ENCODE measurements at regions not wholly inside any gene's neighbourhood (a gene's known extent, or its start where the extent isn't known, plus 50 kb on each side); places are given as distances from the start of the nearest gene placed in this dataset.

DNA sequence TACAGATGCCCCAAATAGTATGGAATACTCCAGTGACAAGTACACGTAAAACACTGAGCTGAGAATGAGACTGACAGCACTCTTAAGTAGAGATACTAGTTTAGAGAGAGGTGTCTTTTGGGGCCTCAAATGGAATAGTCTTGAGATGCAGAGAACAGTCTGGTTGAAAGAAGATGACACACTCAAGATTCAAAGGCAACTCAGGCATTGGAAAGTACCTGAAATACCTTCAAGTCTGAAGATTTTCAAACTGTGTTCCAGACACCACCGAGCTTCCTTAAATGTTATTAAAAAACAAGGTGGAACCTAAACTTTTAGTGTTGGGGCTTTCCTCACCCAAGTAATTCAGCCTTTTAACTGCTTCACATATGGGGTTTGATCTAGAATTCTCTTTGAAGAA is 437.7 kb downstream of the OMA1 start:
- no peak overlapping the region for H3K4me2 ChIP-seq (ENCODE audit: low read length)
- no peaks in the 10 kb centered on the region for H3K9me3 ChIP-seq (ENCODE audit: control insufficient read depth, low read length)
- no peak overlapping the region for H2AFZ ChIP-seq
- no peak overlapping the region for H3K4me3 ChIP-seq (ENCODE audit: low read depth, low read length)
- TF ChIP-seq, protein P1, sequence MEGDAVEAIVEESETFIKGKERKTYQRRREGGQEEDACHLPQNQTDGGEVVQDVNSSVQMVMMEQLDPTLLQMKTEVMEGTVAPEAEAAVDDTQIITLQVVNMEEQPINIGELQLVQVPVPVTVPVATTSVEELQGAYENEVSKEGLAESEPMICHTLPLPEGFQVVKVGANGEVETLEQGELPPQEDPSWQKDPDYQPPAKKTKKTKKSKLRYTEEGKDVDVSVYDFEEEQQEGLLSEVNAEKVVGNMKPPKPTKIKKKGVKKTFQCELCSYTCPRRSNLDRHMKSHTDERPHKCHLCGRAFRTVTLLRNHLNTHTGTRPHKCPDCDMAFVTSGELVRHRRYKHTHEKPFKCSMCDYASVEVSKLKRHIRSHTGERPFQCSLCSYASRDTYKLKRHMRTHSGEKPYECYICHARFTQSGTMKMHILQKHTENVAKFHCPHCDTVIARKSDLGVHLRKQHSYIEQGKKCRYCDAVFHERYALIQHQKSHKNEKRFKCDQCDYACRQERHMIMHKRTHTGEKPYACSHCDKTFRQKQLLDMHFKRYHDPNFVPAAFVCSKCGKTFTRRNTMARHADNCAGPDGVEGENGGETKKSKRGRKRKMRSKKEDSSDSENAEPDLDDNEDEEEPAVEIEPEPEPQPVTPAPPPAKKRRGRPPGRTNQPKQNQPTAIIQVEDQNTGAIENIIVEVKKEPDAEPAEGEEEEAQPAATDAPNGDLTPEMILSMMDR (IDR thresholded peaks at IDR 0.05), result no peak
- no peaks in the 10 kb centered on the region for H3K36me3 ChIP-seq (ENCODE audit: control insufficient read depth, insufficient read depth, low read length)
- no peak overlapping the region for H3K27ac ChIP-seq
- no peaks in the 10 kb centered on the region for H3K4me1 ChIP-seq
- H3K79me2 ChIP-seq, result no peaks in the 10 kb centered on the region
- no peak overlapping the region for H3K9ac ChIP-seq
- no peaks in the 10 kb centered on the region for H3K27me3 ChIP-seq (ENCODE audit: control insufficient read depth, insufficient read depth, low read length)

DNA sequence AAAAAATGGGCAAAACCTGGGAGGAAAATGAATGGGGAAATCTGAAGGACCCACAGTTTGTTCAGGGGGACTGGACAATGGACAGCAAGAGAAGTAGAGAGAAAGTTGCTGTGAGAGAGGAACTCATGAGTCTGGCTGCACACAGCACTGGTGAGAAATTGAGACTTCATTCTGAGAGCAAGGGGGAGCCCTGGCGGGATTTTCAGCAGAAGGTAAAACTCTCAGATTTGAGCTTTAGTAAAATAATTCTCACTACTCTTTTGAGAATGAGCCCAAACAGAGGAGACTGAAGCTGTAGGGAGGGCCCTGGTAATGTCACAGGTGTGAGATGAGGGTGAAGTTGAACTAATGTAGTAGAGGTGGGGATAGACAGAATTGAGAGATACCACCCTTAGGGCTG is 438.6 kb downstream of the OMA1 start:
- H3K4me2 ChIP-seq (ENCODE audit: low read length), result no peak overlapping the region
- H2AFZ ChIP-seq, result no peak overlapping the region
- H3K79me2 ChIP-seq, result no peaks in the 10 kb centered on the region
- no peaks in the 10 kb centered on the region for H3K27me3 ChIP-seq (ENCODE audit: control insufficient read depth, insufficient read depth, low read length)
- no peaks in the 10 kb centered on the region for H3K4me1 ChIP-seq
- no peak overlapping the region for H3K27ac ChIP-seq
- no peak overlapping the region for H3K9ac ChIP-seq
- no peak overlapping the region for H3K4me3 ChIP-seq (ENCODE audit: low read depth, low read length)
- TF ChIP-seq, protein P1 (IDR thresholded peaks at IDR 0.05), result no peak
- H3K36me3 ChIP-seq (ENCODE audit: control insufficient read depth, insufficient read depth, low read length), result no peaks in the 10 kb centered on the region
- no peaks in the 10 kb centered on the region for H3K9me3 ChIP-seq (ENCODE audit: control insufficient read depth, low read length)

DNA sequence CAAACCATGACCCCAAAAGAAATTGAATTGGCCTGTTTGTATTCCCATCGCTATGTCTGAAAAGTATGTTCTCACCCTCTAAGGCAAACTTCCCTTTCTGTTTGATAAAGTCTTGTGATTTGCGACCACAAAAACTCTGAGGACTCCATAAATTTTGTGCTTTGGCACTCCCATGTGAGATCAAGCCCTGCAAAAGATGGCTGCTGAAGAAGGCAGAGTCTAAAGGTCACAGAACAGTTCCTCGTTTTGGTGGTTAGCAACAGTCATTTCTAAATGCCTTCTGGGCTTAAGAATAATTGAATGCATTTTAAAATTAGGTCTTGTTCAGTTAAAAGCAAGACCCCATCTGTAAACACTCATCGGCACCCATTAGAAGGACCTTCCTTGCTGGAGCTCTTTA is 441.6 kb downstream of the OMA1 start:
- Histone ChIP-seq H3K4me2 (ENCODE audit: low read length) (no peak overlapping the region), H2AFZ (no peak overlapping the region), H3K9ac (no peak overlapping the region), H3K9me3 (ENCODE audit: control insufficient read depth, low read length) (no peaks in the 10 kb centered on the region), H3K79me2 (no peaks in the 10 kb centered on the region), H3K4me3 (ENCODE audit: low read depth, low read length) (no peak overlapping the region), H3K27me3 (ENCODE audit: control insufficient read depth, insufficient read depth, low read length) (no peaks in the 10 kb centered on the region), H3K27ac (no peak overlapping the region), H3K36me3 (ENCODE audit: control insufficient read depth, insufficient read depth, low read length) (no peaks in the 10 kb centered on the region), H3K4me1 (no peaks in the 10 kb centered on the region)
- TF ChIP-seq, protein P1 (IDR thresholded peaks at IDR 0.05), result no peak

DNA sequence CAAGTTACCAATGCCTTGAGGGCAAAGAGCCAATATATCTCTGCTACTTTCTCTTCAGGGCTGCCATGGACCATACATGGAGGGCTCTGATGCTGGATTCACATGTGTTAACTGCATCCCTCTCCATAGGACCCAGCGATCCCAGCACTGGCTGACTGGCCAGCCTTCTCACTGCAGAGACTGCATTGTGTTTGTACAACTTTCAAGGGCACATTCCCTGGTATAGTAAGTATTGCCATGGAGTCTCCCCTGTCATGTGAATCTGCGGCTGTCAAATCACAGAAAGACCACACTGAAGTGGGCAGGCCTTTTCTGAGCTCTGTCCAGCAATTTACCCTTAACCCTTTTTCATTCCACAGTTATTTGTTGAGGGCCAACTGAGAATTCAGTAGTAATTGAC is 449.8 kb downstream of the OMA1 start:
- Histone ChIP-seq H3K4me1 (no peaks in the 10 kb centered on the region), H3K4me2 (ENCODE audit: low read length) (no peak overlapping the region)

GRCh38 chr1:58095183-58095582 is 451.3 kb downstream of the OMA1 start:
- Histone ChIP-seq H3K4me1 (no peaks in the 10 kb centered on the region), H3K27me3 (ENCODE audit: control insufficient read depth, insufficient read depth, low read length) (no peaks in the 10 kb centered on the region), H3K9me3 (ENCODE audit: control insufficient read depth, low read length) (no peaks in the 10 kb centered on the region), H3K4me3 (ENCODE audit: low read depth, low read length) (no peak overlapping the region), H3K27ac (no peak overlapping the region), H3K4me2 (ENCODE audit: low read length) (no peak overlapping the region), H3K79me2 (no peaks in the 10 kb centered on the region), H3K9ac (no peak overlapping the region), H2AFZ (no peak overlapping the region), H3K36me3 (ENCODE audit: control insufficient read depth, insufficient read depth, low read length) (no peaks in the 10 kb centered on the region)
- TF ChIP-seq, protein P1 (IDR thresholded peaks at IDR 0.05), result no peak

More for the DNA sequence above, 449.8 kb downstream of the OMA1 start:
- H3K27ac ChIP-seq, result no peak overlapping the region
- TF ChIP-seq, protein P1 (IDR thresholded peaks at IDR 0.05), result no peak
- no peak overlapping the region for H2AFZ ChIP-seq
- no peak overlapping the region for H3K4me3 ChIP-seq (ENCODE audit: low read depth, low read length)
- H3K36me3 ChIP-seq (ENCODE audit: control insufficient read depth, insufficient read depth, low read length), result no peaks in the 10 kb centered on the region
- no peaks in the 10 kb centered on the region for H3K27me3 ChIP-seq (ENCODE audit: control insufficient read depth, insufficient read depth, low read length)
- H3K9ac ChIP-seq, result no peak overlapping the region
- H3K9me3 ChIP-seq (ENCODE audit: control insufficient read depth, low read length), result no peaks in the 10 kb centered on the region
- H3K79me2 ChIP-seq, result no peaks in the 10 kb centered on the region

All from parathyroid adenoma (tissue), 2 donors.